CD4-positive, alpha-beta memory T cell (primary cell): ENCODE measurements at regions not wholly inside any gene's neighbourhood (a gene's known extent, or its start where the extent isn't known, plus 50 kb on each side); places are given as distances from the start of the nearest gene placed in this dataset.

Experiments used
- CTCF ChIA-PET: fragments of 350-600 bp; sonication (Branson Sonifier 250); formaldehyde crosslinking; loops from one replicate; lab custom pipeline; 2021; ENCODE audit warnings: inconsistent platforms; ENCODE audit not compliant: partially characterized antibody; lab: Charles Lee
- POLR2A ChIA-PET: fragments of 350-600 bp; sonication (Branson Sonifier 250); formaldehyde crosslinking; loops from one replicate; lab custom pipeline; 2021; ENCODE audit not compliant: partially characterized antibody; lab: Charles Lee
- DNase-seq, 5 donors: peaks; one replicate each; pipeline versions ENCODE4 v3.0.0 to v3.0.0-alpha.2; 2020 to 2022; ENCODE audit warnings: mixed read lengths in 1 of 5
- H3K27ac ChIP-seq: one replicate; pipeline ENCODE4 v1.7.0; 2013; ENCODE audit warnings: low read depth, low read length
- H3K27me3 ChIP-seq: 2 replicates; pipeline ENCODE4 v1.7.0; 2013; ENCODE audit warnings: mild to moderate bottlenecking, low read length, moderate library complexity; ENCODE audit not compliant: insufficient read depth
- H3K36me3 ChIP-seq: 2 replicates; pipeline ENCODE4 v1.7.0; 2013; ENCODE audit warnings: mild to moderate bottlenecking, low read length, moderate library complexity; ENCODE audit not compliant: insufficient read depth
- H3K4me1 ChIP-seq: 2 replicates; pipeline ENCODE4 v1.7.0; 2013; ENCODE audit warnings: mild to moderate bottlenecking, low read length, moderate library complexity; ENCODE audit not compliant: insufficient read depth
- H3K4me3 ChIP-seq, 2 donors: one replicate each; pipeline ENCODE4 v1.7.0; 2013; ENCODE audit warnings: low read length in 2 of 2, mild to moderate bottlenecking in 1 of 2
- H3K9me3 ChIP-seq, 2 donors: one replicate each; pipeline ENCODE4 v1.7.0; 2013; ENCODE audit warnings: low read length in 2 of 2, control low read depth in 1 of 2; ENCODE audit not compliant: control insufficient read depth in 1 of 2
- H3K27ac Mint-ChIP-seq, 7 donors: one replicate each; pipeline ENCODE4 v1.8.0; 2020 to 2021; ENCODE audit warnings: mixed read lengths in 7 of 7, mild to moderate bottlenecking in 6 of 7, inconsistent platforms in 3 of 7, moderate library complexity in 3 of 7
- H3K27me3 Mint-ChIP-seq, 2 donors: one replicate each; pipeline ENCODE4 v1.8.0; 2020 to 2021; ENCODE audit warnings: mixed read lengths in 2 of 2
- H3K36me3 Mint-ChIP-seq, 2 donors: one replicate each; pipeline ENCODE4 v1.8.0; 2020 to 2021; ENCODE audit warnings: mixed read lengths in 2 of 2, inconsistent platforms in 1 of 2, mild to moderate bottlenecking in 1 of 2
- H3K4me1 Mint-ChIP-seq, 4 donors: one replicate each; pipeline ENCODE4 v1.8.0; 2020 to 2021; ENCODE audit warnings: mixed read lengths in 4 of 4, mild to moderate bottlenecking in 1 of 4
- H3K4me3 Mint-ChIP-seq, 8 donors: one replicate each; pipeline ENCODE4 v1.8.0; 2020 to 2021; ENCODE audit warnings: mixed read lengths in 8 of 8, mild to moderate bottlenecking in 7 of 8, moderate library complexity in 6 of 8, inconsistent platforms in 3 of 8
- H3K9me3 Mint-ChIP-seq, 8 donors: one replicate each; pipeline ENCODE4 v1.8.0; 2020 to 2021; ENCODE audit warnings: mixed read lengths in 8 of 8, mild to moderate bottlenecking in 5 of 8, inconsistent platforms in 3 of 8, moderate library complexity in 1 of 8
- intact Hi-C: fragments of 100-400 bp; cut with micrococcal nuclease; formaldehyde crosslinking; loops from one replicate; pipeline ENCODE4 v1.15.1; 2023

GRCh38 chr1:226497276-226497833, 51.2 kb upstream of the STUM start:
- ChIA-PET CTCF (interaction anchor here (1.1 kb wide), 1 partner anchor 50 kb away, joined by 3 read pairs; no protein-coding TSS in a partner anchor), POLR2A (no interaction called here)
- no peak overlapping the region for H3K4me3 ChIP-seq
- Mint-ChIP-seq H3K27ac (no peak overlapping the region), H3K9me3 (peaks cover 0 to 6% (median 0%) of the 10 kb centered on the region in 8 donors), H3K36me3 (no peaks in the 10 kb centered on the region), H3K4me1 (no peaks in the 10 kb centered on the region), H3K4me3 (no peak overlapping the region), H3K27me3 (peaks cover 13 to 25% of the 10 kb centered on the region in 2 donors)
- H3K4me1 ChIP-seq: no peaks in the 10 kb centered on the region
- H3K36me3 ChIP-seq: no peaks in the 10 kb centered on the region
- no peak overlapping the region for H3K27ac ChIP-seq
- no peak for DNase-seq
- intact Hi-C loops: no loop called here
- no peaks in the 10 kb centered on the region for H3K9me3 ChIP-seq
- H3K27me3 ChIP-seq: no peaks in the 10 kb centered on the region

- DNase-seq: no peak
- H3K4me3 Mint-ChIP-seq: no peak overlapping the region
- Histone ChIP-seq H3K9me3 (no peaks in the 10 kb centered on the region), H3K36me3 (no peaks in the 10 kb centered on the region), H3K4me1 (no peaks in the 10 kb centered on the region), H3K27me3 (no peaks in the 10 kb centered on the region), H3K27ac (no peak overlapping the region), H3K4me3 (no peak overlapping the region)
- peaks cover 15 to 29% of the 10 kb centered on the region in 2 donors for H3K27me3 Mint-ChIP-seq
- H3K27ac Mint-ChIP-seq: no peak overlapping the region
- CTCF ChIA-PET: interaction anchor here (1.1 kb wide), 1 partner anchor 49 kb away, joined by 3 read pairs; no protein-coding TSS in a partner anchor
- no peaks in the 10 kb centered on the region for H3K4me1 Mint-ChIP-seq
- H3K9me3 Mint-ChIP-seq: peaks cover 0 to 6% (median 0%) of the 10 kb centered on the region in 8 donors
- POLR2A ChIA-PET: no interaction called here
- H3K36me3 Mint-ChIP-seq: no peaks in the 10 kb centered on the region
- intact Hi-C loops: no loop called here
Measured at GRCh38 chr1:226497991-226498639, 50.4 kb upstream of the STUM start.

- Histone ChIP-seq H3K9me3 (no peaks in the 10 kb centered on the region), H3K4me3 (no peak overlapping the region), H3K4me1 (no peaks in the 10 kb centered on the region), H3K36me3 (no peaks in the 10 kb centered on the region), H3K27me3 (no peaks in the 10 kb centered on the region), H3K27ac (no peak overlapping the region)
- intact Hi-C loops: no loop called here
- POLR2A ChIA-PET: no interaction called here
- Mint-ChIP-seq H3K36me3 (no peaks in the 10 kb centered on the region), H3K27ac (no peak overlapping the region), H3K9me3 (peaks cover 0 to 6% (median 0%) of the 10 kb centered on the region in 8 donors), H3K4me1 (no peaks in the 10 kb centered on the region), H3K27me3 (peaks cover 17 to 30% of the 10 kb centered on the region in 2 donors), H3K4me3 (no peak overlapping the region)
- DNase-seq: no peak
- CTCF ChIA-PET: interaction anchor here (1.1 kb wide), 1 partner anchor 49 kb away, joined by 3 read pairs; no protein-coding TSS in a partner anchor
Measured at GRCh38 chr1:226498640-226499008, 49.9 kb upstream of the STUM start.
